ENCODE measurements at regions not wholly inside any gene's neighbourhood (a gene's known extent, or its start where the extent isn't known, plus 50 kb on each side); places are given as distances from the start of the nearest gene placed in this dataset.

GRCh38 chr3:40593351-40593750 is 68.6 kb downstream of the ZNF621 start:
- peak overlapping the region in 2 of 3 experiments; percentile 59 to 66 for H3K27ac Mint-ChIP-seq
- no peaks in the 10 kb centered on the region for H3K9me3 Mint-ChIP-seq
- H3K4me1 Mint-ChIP-seq, result peaks cover 8% of the 10 kb centered on the region
- no peak overlapping the region for H3K4me3 Mint-ChIP-seq
- H3K36me3 Mint-ChIP-seq (ENCODE audit: low read depth), result no peaks in the 10 kb centered on the region
- no peak for TF ChIP-seq CTCF (IDR thresholded peaks at IDR 0.05; ENCODE audit: unreplicated experiment in 3 of 3)
- H3K27me3 Mint-ChIP-seq (ENCODE audit: low read depth), result peaks cover 8% of the 10 kb centered on the region

GRCh38 chr3:40597441-40597840 is 72.7 kb downstream of the ZNF621 start:
- Mint-ChIP-seq H3K27ac (no peak overlapping the region), H3K4me3 (no peak overlapping the region), H3K4me1 (peaks cover 8% of the 10 kb centered on the region), H3K9me3 (no peaks in the 10 kb centered on the region), H3K36me3 (ENCODE audit: low read depth) (no peaks in the 10 kb centered on the region), H3K27me3 (ENCODE audit: low read depth) (peaks cover 8% of the 10 kb centered on the region)
- no peak for TF ChIP-seq CTCF (IDR thresholded peaks at IDR 0.05; ENCODE audit: unreplicated experiment in 3 of 3)

DNA sequence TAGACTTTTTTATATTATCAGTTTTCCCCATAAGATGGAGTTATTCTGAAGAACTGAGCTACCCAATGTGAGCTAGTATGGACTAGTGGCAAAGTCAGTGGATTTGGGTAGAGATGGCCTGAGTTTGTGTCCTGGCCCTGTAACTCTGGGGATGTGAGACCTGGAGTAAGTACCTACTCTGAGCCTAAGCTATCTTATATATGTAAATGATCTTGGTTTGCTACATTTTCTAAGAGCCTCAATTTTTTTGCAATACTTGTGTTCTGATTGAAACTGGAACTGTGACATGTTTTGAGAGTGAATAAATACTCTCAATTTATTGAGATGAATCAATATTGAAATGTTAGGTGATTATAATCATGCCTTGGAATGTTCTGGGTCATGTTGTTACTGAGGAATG is 73.6 kb downstream of the ZNF621 start:
- H3K27ac Mint-ChIP-seq, result no peak overlapping the region
- H3K4me3 Mint-ChIP-seq, result no peak overlapping the region
- TF ChIP-seq CTCF (IDR thresholded peaks at IDR 0.05; ENCODE audit: unreplicated experiment in 3 of 3), result no peak
- H3K9me3 Mint-ChIP-seq, result no peaks in the 10 kb centered on the region
- peaks cover 5% of the 10 kb centered on the region for H3K4me1 Mint-ChIP-seq
- H3K36me3 Mint-ChIP-seq (ENCODE audit: low read depth), result no peaks in the 10 kb centered on the region
- H3K27me3 Mint-ChIP-seq (ENCODE audit: low read depth), result peaks cover 8% of the 10 kb centered on the region

GRCh38 chr3:40598962-40599361 is 74.2 kb downstream of the ZNF621 start:
- Mint-ChIP-seq H3K4me3 (no peak overlapping the region), H3K4me1 (no peaks in the 10 kb centered on the region), H3K27me3 (ENCODE audit: low read depth) (peaks cover 8% of the 10 kb centered on the region), H3K27ac (no peak overlapping the region), H3K9me3 (no peaks in the 10 kb centered on the region), H3K36me3 (ENCODE audit: low read depth) (no peaks in the 10 kb centered on the region)
- no peak for TF ChIP-seq CTCF (IDR thresholded peaks at IDR 0.05; ENCODE audit: unreplicated experiment in 3 of 3)

GRCh38 chr3:40602778-40603385 is 78.1 kb downstream of the ZNF621 start:
- Mint-ChIP-seq H3K9me3 (no peaks in the 10 kb centered on the region), H3K27ac (no peak overlapping the region), H3K36me3 (ENCODE audit: low read depth) (no peaks in the 10 kb centered on the region), H3K27me3 (ENCODE audit: low read depth) (no peaks in the 10 kb centered on the region), H3K4me3 (no peak overlapping the region), H3K4me1 (no peaks in the 10 kb centered on the region)
- TF ChIP-seq CTCF (IDR thresholded peaks at IDR 0.05; ENCODE audit: unreplicated experiment in 3 of 3), result no peak

DNA sequence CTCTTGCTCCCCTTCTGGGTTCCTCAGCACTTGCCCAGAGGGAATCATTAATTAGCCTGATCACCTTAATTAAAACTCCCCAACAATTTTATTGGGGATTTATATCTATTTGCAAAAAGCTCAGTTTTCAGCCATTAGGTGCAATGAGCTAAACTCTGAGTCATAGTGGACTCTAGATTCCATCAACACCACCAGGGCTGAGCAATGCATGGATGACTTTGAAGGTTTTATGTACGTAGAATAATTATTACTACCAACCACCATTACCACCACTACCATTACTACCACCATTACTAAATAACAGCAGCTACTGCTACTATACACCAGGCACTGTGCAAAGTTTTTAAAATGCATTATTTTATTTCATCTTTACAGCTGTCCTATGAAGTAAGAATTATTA is 81.2 kb downstream of the ZNF621 start:
- H3K4me3 Mint-ChIP-seq, result no peak overlapping the region
- H3K27ac Mint-ChIP-seq, result no peak overlapping the region
- H3K36me3 Mint-ChIP-seq (ENCODE audit: low read depth), result no peaks in the 10 kb centered on the region
- H3K9me3 Mint-ChIP-seq, result no peaks in the 10 kb centered on the region
- no peaks in the 10 kb centered on the region for H3K4me1 Mint-ChIP-seq
- H3K27me3 Mint-ChIP-seq (ENCODE audit: low read depth), result no peaks in the 10 kb centered on the region
- no peak for TF ChIP-seq CTCF (IDR thresholded peaks at IDR 0.05; ENCODE audit: unreplicated experiment in 3 of 3)
